ENCODE measurements at regions not wholly inside any gene's neighbourhood (a gene's known extent, or its start where the extent isn't known, plus 50 kb on each side); places are given as distances from the start of the nearest gene placed in this dataset.

- TF ChIP-seq POU2F2 (IDR thresholded peaks at IDR 0.05; ENCODE audit: low read depth, low read length) (no peak), POLR2A (IDR thresholded peaks at IDR 0.05; ENCODE audit: low read depth, low read length) (no peak), TAF1 (IDR thresholded peaks at IDR 0.05; ENCODE audit: low read depth, low read length) (no peak), PAX5 (IDR thresholded peaks at IDR 0.05; ENCODE audit: insufficient read depth, low read length, severe bottlenecking) (no peak), SPI1 (IDR thresholded peaks at IDR 0.05; ENCODE audit: low read depth, low read length) (no peak)
- DNase-seq (ENCODE audit: insufficient read length, low spot score) (no peak), FAIRE-seq (no peak)
Observed at GRCh38 chr13:69389899-69390298, 717.7 kb upstream of the ATXN8OS start.

DNA sequence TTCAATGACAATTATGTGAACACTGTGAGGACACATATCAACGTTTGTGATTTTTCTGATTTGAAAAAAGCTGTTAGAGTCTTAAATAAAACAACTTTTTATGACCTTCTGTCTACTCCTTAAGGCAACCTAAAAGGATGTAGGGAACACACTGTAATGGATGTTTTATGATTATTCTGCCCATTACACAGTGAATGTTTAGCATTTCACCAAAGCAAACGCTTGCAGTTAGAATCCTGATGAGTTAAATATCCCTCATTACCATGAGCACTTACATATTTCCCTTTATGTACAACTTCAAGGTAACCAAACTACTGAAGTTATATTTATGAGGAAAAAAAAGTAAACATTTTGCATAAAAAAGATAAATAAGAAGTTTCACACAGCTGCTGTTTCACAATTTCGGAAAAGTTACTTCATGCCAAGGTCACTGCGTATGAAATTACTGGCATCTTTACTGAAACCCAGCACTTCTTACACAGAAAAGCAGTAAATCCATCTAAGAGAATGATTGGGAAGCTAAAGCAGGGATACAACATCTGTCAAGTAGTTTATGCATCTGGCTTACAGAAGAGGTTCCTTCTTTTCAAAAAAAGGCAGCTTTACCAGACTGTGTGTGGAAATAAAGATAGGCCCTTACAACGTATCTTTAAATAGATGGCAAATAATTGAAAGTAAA, 733.7 kb upstream of the ATXN8OS start:
- no peak for DNase-seq (ENCODE audit: insufficient read length, low spot score)
- TF ChIP-seq POU2F2 (IDR thresholded peaks at IDR 0.05; ENCODE audit: low read depth, low read length) (no peak), POLR2AphosphoS5 (IDR thresholded peaks at IDR 0.05; ENCODE audit: low read depth, low read length) (no peak), POLR2A (IDR thresholded peaks at IDR 0.05; ENCODE audit: low read depth, low read length) (no peak), TAF1 (IDR thresholded peaks at IDR 0.05; ENCODE audit: low read depth, low read length) (no peak), SPI1 (IDR thresholded peaks at IDR 0.05; ENCODE audit: low read depth, low read length) (no peak), PAX5 (IDR thresholded peaks at IDR 0.05; ENCODE audit: insufficient read depth, low read length, severe bottlenecking) (no peak)
- FAIRE-seq, result no peak

- TF ChIP-seq TAF1 (IDR thresholded peaks at IDR 0.05; ENCODE audit: low read depth, low read length) (no peak), POLR2AphosphoS5 (IDR thresholded peaks at IDR 0.05; ENCODE audit: low read depth, low read length) (no peak), POLR2A (IDR thresholded peaks at IDR 0.05; ENCODE audit: low read depth, low read length) (no peak), POU2F2 (IDR thresholded peaks at IDR 0.05; ENCODE audit: low read depth, low read length) (no peak), SPI1 (IDR thresholded peaks at IDR 0.05; ENCODE audit: low read depth, low read length) (no peak), PAX5 (IDR thresholded peaks at IDR 0.05; ENCODE audit: insufficient read depth, low read length, severe bottlenecking) (no peak)
- FAIRE-seq (no peak), DNase-seq (ENCODE audit: insufficient read length, low spot score) (no peak)
Observed at GRCh38 chr13:69363360-69363759, 744.3 kb upstream of the ATXN8OS start.

GRCh38 chr13:69331245-69331644, 776.4 kb upstream of the ATXN8OS start:
- DNase-seq (ENCODE audit: insufficient read length, low spot score) (no peak), FAIRE-seq (no peak)
- TF ChIP-seq TAF1 (IDR thresholded peaks at IDR 0.05; ENCODE audit: low read depth, low read length) (no peak), POLR2AphosphoS5 (IDR thresholded peaks at IDR 0.05; ENCODE audit: low read depth, low read length) (no peak)

GRCh38 chr13:69324090-69324886, 783.3 kb upstream of the ATXN8OS start:
- TF ChIP-seq PAX5 (IDR thresholded peaks at IDR 0.05; ENCODE audit: insufficient read depth, low read length, severe bottlenecking), result no peak
- TF ChIP-seq POLR2A (IDR thresholded peaks at IDR 0.05; ENCODE audit: low read depth, low read length), result no peak
- no peak for TF ChIP-seq TAF1 (IDR thresholded peaks at IDR 0.05; ENCODE audit: low read depth, low read length)
- TF ChIP-seq SPI1 (IDR thresholded peaks at IDR 0.05; ENCODE audit: low read depth, low read length), result no peak
- TF ChIP-seq POU2F2 (IDR thresholded peaks at IDR 0.05; ENCODE audit: low read depth, low read length), result no peak
- no peak for TF ChIP-seq POLR2AphosphoS5 (IDR thresholded peaks at IDR 0.05; ENCODE audit: low read depth, low read length)
- FAIRE-seq (no peak), DNase-seq (ENCODE audit: insufficient read length, low spot score) (no peak)

- TF ChIP-seq POU2F2 (IDR thresholded peaks at IDR 0.05; ENCODE audit: low read depth, low read length), result no peak
- TF ChIP-seq POLR2A (IDR thresholded peaks at IDR 0.05; ENCODE audit: low read depth, low read length), result no peak
- TF ChIP-seq TAF1 (IDR thresholded peaks at IDR 0.05; ENCODE audit: low read depth, low read length), result no peak
- no peak for TF ChIP-seq PAX5 (IDR thresholded peaks at IDR 0.05; ENCODE audit: insufficient read depth, low read length, severe bottlenecking)
- no peak for TF ChIP-seq SPI1 (IDR thresholded peaks at IDR 0.05; ENCODE audit: low read depth, low read length)
- TF ChIP-seq POLR2AphosphoS5 (IDR thresholded peaks at IDR 0.05; ENCODE audit: low read depth, low read length), result no peak
- FAIRE-seq (no peak), DNase-seq (ENCODE audit: insufficient read length, low spot score) (no peak)
Observed at GRCh38 chr13:69319656-69320055, 788.0 kb upstream of the ATXN8OS start.

DNA sequence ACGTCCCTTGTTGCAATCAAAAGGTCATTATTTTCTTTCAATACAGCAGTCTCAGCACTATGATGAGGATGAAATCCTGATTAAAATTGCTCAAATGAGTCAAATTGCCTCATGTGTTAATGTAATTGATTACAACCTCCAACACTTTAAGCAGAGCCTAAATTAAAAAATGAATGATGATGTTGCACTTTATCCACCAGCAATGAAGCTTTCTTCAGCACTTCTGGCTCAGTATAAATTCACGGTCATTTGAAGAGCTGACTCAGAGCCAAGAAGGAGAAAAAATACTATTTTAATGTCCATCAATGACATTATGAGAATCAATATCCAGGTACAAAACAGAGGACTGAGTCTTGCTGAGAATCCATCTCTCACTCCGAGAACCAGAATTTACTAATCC, 792.6 kb upstream of the ATXN8OS start:
- DNase-seq (ENCODE audit: insufficient read length, low spot score) (no peak), FAIRE-seq (no peak)
- TF ChIP-seq SPI1 (IDR thresholded peaks at IDR 0.05; ENCODE audit: low read depth, low read length) (no peak), TAF1 (IDR thresholded peaks at IDR 0.05; ENCODE audit: low read depth, low read length) (no peak), POU2F2 (IDR thresholded peaks at IDR 0.05; ENCODE audit: low read depth, low read length) (no peak)

GRCh38 chr13:69306766-69307165, 800.9 kb upstream of the ATXN8OS start:
- no peak for TF ChIP-seq POLR2A (IDR thresholded peaks at IDR 0.05; ENCODE audit: low read depth, low read length)
- no peak for TF ChIP-seq POLR2AphosphoS5 (IDR thresholded peaks at IDR 0.05; ENCODE audit: low read depth, low read length)
- TF ChIP-seq PAX5 (IDR thresholded peaks at IDR 0.05; ENCODE audit: insufficient read depth, low read length, severe bottlenecking), result no peak
- FAIRE-seq (no peak), DNase-seq (ENCODE audit: insufficient read length, low spot score) (no peak)

DNA sequence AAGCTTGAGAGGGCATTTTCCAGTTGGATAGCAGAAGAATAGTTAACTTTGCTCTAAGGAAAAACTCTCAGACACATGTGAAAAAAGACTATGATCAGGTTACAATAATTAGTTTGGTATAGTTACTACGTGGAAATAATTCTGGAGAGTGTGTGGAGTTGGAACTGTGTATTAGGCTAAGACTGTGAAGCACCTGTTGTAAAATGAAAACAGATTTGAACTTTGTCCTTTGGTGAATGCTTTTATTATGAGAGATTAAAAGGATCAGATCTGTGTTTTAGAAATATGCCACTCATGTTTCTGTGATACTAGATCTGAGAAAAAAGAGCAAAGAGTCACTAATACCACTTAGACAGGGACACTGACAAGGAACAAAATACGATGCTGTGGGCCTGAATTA, 807.5 kb upstream of the ATXN8OS start:
- TF ChIP-seq POU2F2 (IDR thresholded peaks at IDR 0.05; ENCODE audit: low read depth, low read length), result no peak
- TF ChIP-seq PAX5 (IDR thresholded peaks at IDR 0.05; ENCODE audit: insufficient read depth, low read length, severe bottlenecking), result no peak
- no peak for TF ChIP-seq POLR2AphosphoS5 (IDR thresholded peaks at IDR 0.05; ENCODE audit: low read depth, low read length)
- no peak for TF ChIP-seq TAF1 (IDR thresholded peaks at IDR 0.05; ENCODE audit: low read depth, low read length)
- no peak for TF ChIP-seq SPI1 (IDR thresholded peaks at IDR 0.05; ENCODE audit: low read depth, low read length)
- TF ChIP-seq POLR2A (IDR thresholded peaks at IDR 0.05; ENCODE audit: low read depth, low read length), result no peak
- no peak for DNase-seq (ENCODE audit: insufficient read length, low spot score)
- no peak for FAIRE-seq

GRCh38 chr13:69296130-69296529, 811.5 kb upstream of the ATXN8OS start:
- TF ChIP-seq POLR2AphosphoS5 (IDR thresholded peaks at IDR 0.05; ENCODE audit: low read depth, low read length) (no peak), POU2F2 (IDR thresholded peaks at IDR 0.05; ENCODE audit: low read depth, low read length) (no peak)
- no peak for FAIRE-seq
- no peak for DNase-seq (ENCODE audit: insufficient read length, low spot score)
